RWPE1 (cell line): ENCODE measurements at regions not wholly inside any gene's neighbourhood (a gene's known extent, or its start where the extent isn't known, plus 50 kb on each side); places are given as distances from the start of the nearest gene placed in this dataset.

ENCODE experiments used
- CTCF ChIA-PET: fragments of 350-600 bp; sonication (Branson Sonifier 250); formaldehyde crosslinking; extraction: SDS; loops from one replicate; lab custom pipeline; 2021; lab: Yijun Ruan, JAX
- POLR2A ChIA-PET: fragments of 400-600 bp; formaldehyde crosslinking; extraction: SDS; loops from one replicate; lab custom pipeline; 2020; ENCODE audit warnings: antibody characterized with exemption; ENCODE audit not compliant: low non-redundant PET; lab: Yijun Ruan, JAX
- DNase-seq: peaks from one replicate; pipeline ENCODE4 v3.0.0; 2012; ENCODE audit warnings: low spot score
- H3K27ac ChIP-seq: fragments of 450-650 bp; 2 replicates; pipeline ENCODE4 v1.5.1; 2017
- CTCF ChIP-seq: fragments of 450-650 bp; conservative IDR thresholded peaks from 2 replicates; pipeline ENCODE4 v1.5.1; 2017; ENCODE audit warnings: low read depth, mild to moderate bottlenecking

- no peak for TF ChIP-seq CTCF
- H3K27ac ChIP-seq: no peak overlapping the region
- no peak for DNase-seq
- ChIA-PET CTCF (no interaction called here), POLR2A (no interaction called here)
Observed at GRCh38 chr2:224325941-224326340, 76.0 kb downstream of the FAM124B start.

DNA sequence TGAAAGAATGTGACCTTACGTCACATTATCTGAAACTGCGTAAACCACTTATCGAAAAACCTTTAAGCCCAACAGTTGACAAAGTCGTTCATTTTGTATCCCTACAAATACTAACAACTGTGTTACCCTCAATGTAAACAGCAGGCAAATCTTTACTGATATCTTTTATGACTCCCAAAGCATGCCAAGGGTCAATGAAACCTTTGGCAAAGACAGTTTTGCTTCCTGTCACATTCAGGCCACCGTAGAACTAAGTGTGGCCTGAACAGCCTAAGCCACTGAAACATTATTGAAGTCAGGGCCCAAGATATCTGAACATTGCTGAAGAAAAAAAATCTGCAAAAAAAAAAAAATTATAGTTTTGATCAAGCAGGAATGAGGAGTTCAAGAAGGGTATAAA, 77.3 kb downstream of the FAM124B start:
- POLR2A ChIA-PET: no interaction called here

GRCh38 chr2:224320660-224321059, 81.2 kb downstream of the FAM124B start:
- POLR2A ChIA-PET: no interaction called here
- no peak for TF ChIP-seq CTCF
- H3K27ac ChIP-seq: no peak overlapping the region
- DNase-seq: no peak
- CTCF ChIA-PET: interaction anchor here (0.6 to 0.8 kb wide), 2 partner anchors 32 to 859 kb away, joined by 3 to 5 read pairs; no protein-coding TSS in a partner anchor

More for the DNA sequence above, 77.3 kb downstream of the FAM124B start:
- CTCF ChIA-PET: no interaction called here
- no peak for TF ChIP-seq CTCF
- DNase-seq: no peak
- H3K27ac ChIP-seq: no peak overlapping the region

DNA sequence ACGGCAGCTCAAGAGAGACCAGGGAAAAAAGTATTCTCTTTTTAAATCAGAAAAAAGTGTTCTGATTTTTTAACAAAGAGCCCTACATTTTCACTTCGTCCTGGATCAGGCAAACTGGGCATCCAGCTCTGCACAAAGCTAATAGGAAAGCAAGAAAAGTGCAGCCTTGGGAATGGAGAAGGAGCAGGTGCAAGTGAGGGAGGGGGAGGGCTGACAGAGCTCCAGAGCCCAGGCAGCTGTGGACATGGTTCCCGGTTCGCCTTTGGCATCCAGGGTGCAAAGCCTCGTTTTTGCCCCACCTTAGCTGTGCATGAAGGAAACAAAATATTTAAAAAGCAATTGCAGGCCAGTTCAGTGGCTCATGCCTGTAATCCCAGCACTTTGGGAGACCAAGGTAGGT, 82.2 kb downstream of the FAM124B start:
- H3K27ac ChIP-seq: no peak overlapping the region
- no peak for TF ChIP-seq CTCF
- no peak for DNase-seq
- ChIA-PET CTCF (interaction anchor here (0.9 kb wide), 1 partner anchor 35 kb away, joined by 4 read pairs; no protein-coding TSS in a partner anchor), POLR2A (no interaction called here)

DNA sequence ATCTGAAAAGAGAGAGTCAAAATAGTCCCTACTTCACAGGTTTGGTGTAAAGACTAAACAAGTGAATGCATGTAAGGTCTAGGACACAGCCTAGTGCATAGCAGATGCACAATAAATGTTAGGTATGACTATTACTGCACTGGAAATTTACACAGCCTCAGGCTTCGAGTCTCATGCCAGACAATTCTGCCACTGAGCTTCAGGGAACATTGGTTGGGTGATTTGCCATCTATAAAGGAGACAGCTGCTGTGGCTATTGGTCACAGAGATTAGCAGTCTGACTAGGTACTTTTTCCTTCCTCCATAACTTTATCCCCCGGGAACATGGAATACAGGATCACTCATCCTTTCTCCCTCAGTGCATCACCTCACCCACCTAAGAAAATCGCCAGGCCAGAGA, 89.2 kb downstream of the FAM124B start:
- POLR2A ChIA-PET: no interaction called here
- no peak overlapping the region for H3K27ac ChIP-seq
- CTCF ChIA-PET: interaction anchor here (0.8 kb wide), 1 partner anchor 320 kb away, joined by 3 read pairs; no protein-coding TSS in a partner anchor

GRCh38 chr2:224310943-224311625, 90.8 kb downstream of the FAM124B start:
- CTCF ChIA-PET: interaction anchor here (0.5 kb wide), 1 partner anchor 13 kb away, joined by 3 read pairs; no protein-coding TSS in a partner anchor
- POLR2A ChIA-PET: no interaction called here
- H3K27ac ChIP-seq: no peak overlapping the region
- no peak for TF ChIP-seq CTCF
- no peak for DNase-seq

More for the DNA sequence above, 89.2 kb downstream of the FAM124B start:
- TF ChIP-seq CTCF: no peak
- no peak for DNase-seq
